SKM-1 (cell line): ENCODE measurements at regions not wholly inside any gene's neighbourhood (a gene's known extent, or its start where the extent isn't known, plus 50 kb on each side); places are given as distances from the start of the nearest gene placed in this dataset.
"Not testable (repeated sequence)": the region's sequence is repeated elsewhere in the genome, so short reads cannot be mapped to it uniquely, and the experiment has no call there.

ENCODE experiments used
- DNase-seq: peaks from one replicate; lab custom pipeline; 2025; ENCODE audit not compliant: unreplicated experiment; lab: John Stamatoyannopoulos, UW

GRCh38 chr18:70411876-70412435 lies 123.1 kb downstream of the SOCS6 start:
- DNase-seq = no peak

- DNase-seq = no peak
Observed at GRCh38 chr18:70411307-70411706, 122.5 kb downstream of the SOCS6 start.

GRCh38 chr18:70405052-70405451 lies 116.2 kb downstream of the SOCS6 start:
- DNase-seq = no peak

GRCh38 chr18:70400476-70400875 lies 111.6 kb downstream of the SOCS6 start:
- DNase-seq = no peak

- no peak for DNase-seq
Observed at GRCh38 chr18:70398076-70398475, 109.2 kb downstream of the SOCS6 start.

GRCh38 chr18:70397259-70397925 lies 108.5 kb downstream of the SOCS6 start:
- no peak for DNase-seq

GRCh38 chr18:70395771-70396170 lies 106.9 kb downstream of the SOCS6 start:
- not testable (repeated sequence) for DNase-seq

- no peak for DNase-seq
Observed at GRCh38 chr18:70394672-70395071, 105.8 kb downstream of the SOCS6 start.

- DNase-seq = no peak
Observed at GRCh38 chr18:70390371-70391090, 101.7 kb downstream of the SOCS6 start.

GRCh38 chr18:70389036-70389435 lies 100.2 kb downstream of the SOCS6 start:
- DNase-seq = not testable (repeated sequence)

- no peak for DNase-seq
Observed at GRCh38 chr18:70387027-70387426, 98.2 kb downstream of the SOCS6 start.

GRCh38 chr18:70386582-70386981 lies 97.7 kb downstream of the SOCS6 start:
- DNase-seq = no peak

GRCh38 chr18:70385474-70385873 lies 96.6 kb downstream of the SOCS6 start:
- DNase-seq = no peak

GRCh38 chr18:70384181-70384790 lies 95.4 kb downstream of the SOCS6 start:
- DNase-seq = no peak

GRCh38 chr18:70382992-70383717 lies 94.3 kb downstream of the SOCS6 start:
- no peak for DNase-seq

- no peak for DNase-seq
Observed at GRCh38 chr18:70382017-70382416, 93.2 kb downstream of the SOCS6 start.

- DNase-seq = no peak
Observed at GRCh38 chr18:70380915-70381896, 92.4 kb downstream of the SOCS6 start.
